Esophagus muscularis mucosa (tissue), 4 donors: ENCODE measurements at regions not wholly inside any gene's neighbourhood (a gene's known extent, or its start where the extent isn't known, plus 50 kb on each side); places are given as distances from the start of the nearest gene placed in this dataset.

Experiments
- DNase-seq: peaks from one replicate; pipeline ENCODE4 v3.0.0-alpha.2; 2017; ENCODE audit errors: extremely low spot score
- H3K27ac ChIP-seq, 4 donors: fragments of 200-600 bp; sonication (generic); replicated peaks in 1 of 4; 1 replicate in 3 of 4; 2 replicates in 1 of 4; pipeline ENCODE4 v1.5.1; 2016 to 2019; ENCODE audit warnings: mild to moderate bottlenecking in 1 of 4
- H3K27me3 ChIP-seq, 4 donors: fragments of 200-600 bp; sonication (generic); one replicate each; pipeline versions ENCODE4 v1.5.1 to v1.6.0; 2016 to 2019
- H3K36me3 ChIP-seq, 4 donors: fragments of 200-600 bp; sonication (generic); one replicate each; pipeline ENCODE4 v1.5.1; 2016 to 2019
- H3K4me1 ChIP-seq, 4 donors: fragments of 200-600 bp; sonication (generic); one replicate each; pipeline ENCODE4 v1.5.1; 2016 to 2019
- H3K4me3 ChIP-seq, 4 donors: fragments of 200-600 bp; sonication (generic); 1 replicate in 2 of 4; 2 replicates in 2 of 4; pipeline ENCODE4 v1.5.1; 2016 to 2019; ENCODE audit warnings: mild to moderate bottlenecking in 4 of 4, moderate library complexity in 1 of 4
- H3K9me3 ChIP-seq, 4 donors: fragments of 200-600 bp; sonication (generic); 1 replicate in 3 of 4; 2 replicates in 1 of 4; pipeline ENCODE4 v1.5.1; 2016 to 2019
- CTCF ChIP-seq, 3 experiments: fragments of 200-600 bp in 2 of 3; fragments of 450-650 bp in 1 of 3; sonication (generic) in 2 of 3; IDR thresholded peaks; one replicate each; pipeline ENCODE4 v1.5.1; 2017 to 2019; ENCODE audit warnings: antibody characterized with exemption in 3 of 3, mild to moderate bottlenecking in 2 of 3, moderate library complexity in 1 of 3
- EP300 ChIP-seq: sonication (generic); formaldehyde crosslinking; IDR thresholded peaks from one replicate; pipeline ENCODE4 v1.6.1; 2017; ENCODE audit warnings: antibody characterized with exemption
- POLR2A ChIP-seq: fragments of 450-650 bp; IDR thresholded peaks from one replicate; pipeline ENCODE4 v1.6.1; 2017; ENCODE audit warnings: antibody characterized with exemption, moderate library complexity, mild to moderate bottlenecking, low read depth
- POLR2AphosphoS5 ChIP-seq, 2 donors: sonication (generic); formaldehyde crosslinking; IDR thresholded peaks; one replicate each; pipeline ENCODE4 v1.6.1; 2017; ENCODE audit warnings: antibody characterized with exemption in 2 of 2
- WGBS: methylation state at CpG from one replicate; pipeline ENCODE4 v1.1.5; 2018; 5-methylcytosine and 5-hydroxymethylcytosine counted together
- intact Hi-C: fragments of 100-400 bp; cut with DNase I; formaldehyde crosslinking; loops from one replicate; pipeline ENCODE4 v1.15.1; 2023

DNA sequence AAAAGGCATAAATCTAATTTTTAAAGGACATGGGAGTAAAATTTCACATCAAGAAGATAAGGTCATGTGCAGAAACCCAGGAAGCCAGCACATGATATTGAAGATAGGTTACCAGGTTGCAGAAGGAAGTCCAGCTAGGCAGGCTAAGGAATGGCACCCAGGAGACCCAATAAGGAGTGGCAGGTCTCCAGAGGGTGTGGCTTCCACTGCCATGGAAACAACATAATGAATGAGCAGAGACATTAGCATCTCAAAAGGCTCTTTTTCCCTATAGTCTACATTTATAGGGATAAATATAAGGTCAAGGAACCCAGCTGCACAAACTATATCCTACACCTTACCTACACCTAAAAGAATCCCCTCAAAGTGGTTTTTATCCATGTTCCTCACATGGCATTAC, 275.9 kb downstream of the RPS29 start:
- DNase-seq: no peak
- Histone ChIP-seq H3K4me1 (no peaks in the 10 kb centered on the region), H3K4me3 (no peak overlapping the region), H3K36me3 (no peaks in the 10 kb centered on the region), H3K27me3 (no peaks in the 10 kb centered on the region), H3K9me3 (no peaks in the 10 kb centered on the region), H3K27ac (no peak overlapping the region)
- TF ChIP-seq EP300 (no peak), POLR2A (no peak), CTCF (IDR thresholded peaks at IDR 0.05) (no peak), POLR2AphosphoS5 (IDR thresholded peaks at IDR 0.05) (no peak)
- intact Hi-C loops: no loop called here

DNA sequence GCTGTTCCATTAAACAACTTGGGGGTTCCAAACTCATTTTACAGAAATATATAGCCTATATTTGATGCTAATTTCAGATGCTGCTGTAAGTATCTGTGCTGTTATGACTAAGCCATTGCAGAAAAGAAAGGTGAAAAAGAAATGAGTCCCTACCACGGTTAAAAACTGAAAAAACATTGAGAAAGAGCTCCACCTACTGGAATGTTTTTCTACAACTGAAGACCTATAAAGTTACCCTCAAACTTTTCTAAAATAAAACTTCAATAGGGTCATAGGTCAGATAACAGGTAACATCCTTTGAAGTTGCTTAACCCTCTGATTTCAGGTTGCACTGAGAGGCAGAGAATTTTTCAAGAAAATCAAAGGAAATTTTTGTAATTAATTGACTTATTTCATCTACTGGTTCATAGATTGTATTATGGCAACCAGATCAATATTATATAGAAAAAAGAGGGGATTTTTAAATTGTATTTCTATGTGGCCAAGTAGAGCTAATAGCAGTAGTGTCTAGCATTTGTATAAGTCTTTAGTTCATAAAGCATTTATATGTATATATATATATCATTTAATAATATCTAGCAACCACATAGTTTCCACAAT, 279.9 kb downstream of the RPS29 start:
- DNase-seq: no peak
- no peak for TF ChIP-seq EP300
- peak in 2 of 3 experiments; percentile 44 to 52 for TF ChIP-seq CTCF (IDR thresholded peaks at IDR 0.05)
- Histone ChIP-seq H3K27ac (no peak overlapping the region), H3K4me3 (no peak overlapping the region), H3K9me3 (no peaks in the 10 kb centered on the region), H3K27me3 (no peaks in the 10 kb centered on the region), H3K4me1 (no peaks in the 10 kb centered on the region), H3K36me3 (no peaks in the 10 kb centered on the region)
- intact Hi-C loops: no loop called here
- WGBS: 0% methylated on average over 1 of the region's 1 CpG

GRCh38 chr14:49303946-49304516, 282.1 kb downstream of the RPS29 start:
- no peak for TF ChIP-seq EP300
- TF ChIP-seq POLR2AphosphoS5 (IDR thresholded peaks at IDR 0.05): no peak
- no peak for TF ChIP-seq POLR2A
- no peak for TF ChIP-seq CTCF (IDR thresholded peaks at IDR 0.05)
- intact Hi-C loops: no loop called here

GRCh38 chr14:49297102-49297501, 289.1 kb downstream of the RPS29 start:
- no peak for DNase-seq
- Histone ChIP-seq H3K4me1 (no peaks in the 10 kb centered on the region), H3K27me3 (no peaks in the 10 kb centered on the region), H3K9me3 (no peaks in the 10 kb centered on the region), H3K27ac (no peak overlapping the region), H3K36me3 (no peaks in the 10 kb centered on the region), H3K4me3 (no peak overlapping the region)
- WGBS: 71% methylated on average over 3 of the region's 3 CpGs
- TF ChIP-seq EP300 (no peak), POLR2A (no peak), CTCF (IDR thresholded peaks at IDR 0.05) (no peak)
- intact Hi-C loops: no loop called here

More at GRCh38 chr14:49303946-49304516, 282.1 kb downstream of the RPS29 start:
- Histone ChIP-seq H3K4me1 (no peaks in the 10 kb centered on the region), H3K27me3 (no peaks in the 10 kb centered on the region), H3K36me3 (no peaks in the 10 kb centered on the region), H3K4me3 (no peak overlapping the region), H3K9me3 (no peaks in the 10 kb centered on the region), H3K27ac (no peak overlapping the region)
- 23% methylated on average over 5 of the region's 5 CpGs for WGBS
- DNase-seq: no peak

- H3K27me3 ChIP-seq: no peaks in the 10 kb centered on the region
- H3K4me1 ChIP-seq: no peaks in the 10 kb centered on the region
- no peak overlapping the region for H3K4me3 ChIP-seq
- no peak for DNase-seq
- no peaks in the 10 kb centered on the region for H3K9me3 ChIP-seq
- 54% methylated on average over 5 of the region's 5 CpGs for WGBS
- TF ChIP-seq CTCF (IDR thresholded peaks at IDR 0.05): no peak
- H3K36me3 ChIP-seq: no peaks in the 10 kb centered on the region
- intact Hi-C loops: no loop called here
- no peak overlapping the region for H3K27ac ChIP-seq
Measured at GRCh38 chr14:49294621-49295148, 291.5 kb downstream of the RPS29 start.
